GM12873 (cell line): ENCODE measurements at regions not wholly inside any gene's neighbourhood (a gene's known extent, or its start where the extent isn't known, plus 50 kb on each side); places are given as distances from the start of the nearest gene placed in this dataset.

ENCODE experiments used
- TF ChIP-seq, protein P1 (sequence below): IDR thresholded peaks from 2 replicates; pipeline ENCODE4 v1.5.1; 2012; ENCODE audit warnings: low read depth, mild to moderate bottlenecking, moderate library complexity, low read length, control low read depth; ENCODE audit not compliant: insufficient read depth; ENCODE audit errors: missing control alignments

DNA sequence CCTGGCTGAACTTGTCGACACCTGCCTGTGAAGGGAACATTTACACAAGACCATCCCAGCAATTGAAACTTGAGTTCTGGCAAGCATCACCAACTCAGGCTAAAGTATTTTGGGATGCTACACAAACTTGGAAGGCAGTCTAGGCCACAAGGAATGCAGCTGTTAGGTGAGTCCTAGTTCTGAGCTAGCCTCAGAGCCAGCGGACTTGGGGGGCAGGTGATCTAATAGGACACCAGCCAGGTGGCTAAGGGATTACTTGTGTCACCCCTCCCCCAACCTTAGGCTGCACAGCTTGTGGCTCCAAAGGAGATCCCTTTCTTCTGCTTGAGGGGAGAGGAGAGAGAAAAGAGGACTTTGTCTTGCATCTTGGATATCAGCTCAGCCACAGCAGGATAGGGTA, 62.3 kb upstream of the DKK2 start:
- TF ChIP-seq, protein P1, sequence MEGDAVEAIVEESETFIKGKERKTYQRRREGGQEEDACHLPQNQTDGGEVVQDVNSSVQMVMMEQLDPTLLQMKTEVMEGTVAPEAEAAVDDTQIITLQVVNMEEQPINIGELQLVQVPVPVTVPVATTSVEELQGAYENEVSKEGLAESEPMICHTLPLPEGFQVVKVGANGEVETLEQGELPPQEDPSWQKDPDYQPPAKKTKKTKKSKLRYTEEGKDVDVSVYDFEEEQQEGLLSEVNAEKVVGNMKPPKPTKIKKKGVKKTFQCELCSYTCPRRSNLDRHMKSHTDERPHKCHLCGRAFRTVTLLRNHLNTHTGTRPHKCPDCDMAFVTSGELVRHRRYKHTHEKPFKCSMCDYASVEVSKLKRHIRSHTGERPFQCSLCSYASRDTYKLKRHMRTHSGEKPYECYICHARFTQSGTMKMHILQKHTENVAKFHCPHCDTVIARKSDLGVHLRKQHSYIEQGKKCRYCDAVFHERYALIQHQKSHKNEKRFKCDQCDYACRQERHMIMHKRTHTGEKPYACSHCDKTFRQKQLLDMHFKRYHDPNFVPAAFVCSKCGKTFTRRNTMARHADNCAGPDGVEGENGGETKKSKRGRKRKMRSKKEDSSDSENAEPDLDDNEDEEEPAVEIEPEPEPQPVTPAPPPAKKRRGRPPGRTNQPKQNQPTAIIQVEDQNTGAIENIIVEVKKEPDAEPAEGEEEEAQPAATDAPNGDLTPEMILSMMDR = no peak

DNA sequence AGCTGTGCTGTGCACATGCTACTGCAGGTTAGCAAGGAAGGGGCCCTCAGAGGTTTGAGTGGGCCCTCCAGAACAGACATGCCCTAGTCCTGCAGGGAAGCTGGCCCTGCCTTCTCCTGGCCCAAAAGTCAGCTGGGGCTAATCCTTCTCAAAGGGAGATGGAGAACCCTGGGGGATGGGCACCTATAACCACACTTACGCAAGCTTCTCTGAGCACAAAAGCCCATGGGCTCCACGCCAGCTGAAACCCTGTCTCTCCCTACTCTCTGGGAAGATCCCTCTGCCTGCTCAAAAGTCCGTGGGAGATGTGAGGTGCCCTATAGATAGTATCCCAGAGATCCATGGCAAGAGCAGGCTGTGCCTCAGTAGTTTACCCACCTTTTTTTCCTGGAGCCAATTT, 58.9 kb upstream of the DKK2 start:
- TF ChIP-seq, protein P1 = no peak

GRCh38 chr4:107094332-107094731, 58.2 kb upstream of the DKK2 start:
- TF ChIP-seq, protein P1 = no peak
